ENCODE measurements at regions not wholly inside any gene's neighbourhood (a gene's known extent, or its start where the extent isn't known, plus 50 kb on each side); places are given as distances from the start of the nearest gene placed in this dataset.

DNA sequence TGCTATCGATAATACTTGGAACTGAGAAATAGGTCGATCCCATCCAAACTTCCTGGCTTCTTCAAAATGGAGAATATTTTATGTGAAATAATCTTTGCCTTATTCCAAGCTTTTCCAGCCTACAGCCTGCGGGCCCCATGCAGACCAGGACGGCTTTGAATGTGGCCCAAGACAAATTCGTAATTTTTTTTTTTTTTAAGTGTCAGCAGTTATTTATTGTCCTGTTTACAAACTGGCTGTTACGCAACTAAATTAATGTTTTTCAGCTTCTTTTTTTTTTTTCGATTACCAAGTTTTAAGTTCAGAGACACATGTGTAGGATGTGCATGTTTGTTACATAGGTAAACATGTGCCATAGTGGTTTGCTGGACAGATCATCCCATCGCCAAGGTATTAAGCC, 411.7 kb upstream of the EDIL3 start:
- no peak for TF ChIP-seq POLR2AphosphoS5 (IDR thresholded peaks at IDR 0.05; ENCODE audit: low read depth, low read length)
- TF ChIP-seq TAF1 (IDR thresholded peaks at IDR 0.05; ENCODE audit: low read depth, low read length), result no peak
- no peak for TF ChIP-seq POLR2A (IDR thresholded peaks at IDR 0.05; ENCODE audit: low read depth, low read length)
- TF ChIP-seq SPI1 (IDR thresholded peaks at IDR 0.05; ENCODE audit: low read depth, low read length), result no peak
- TF ChIP-seq PAX5 (IDR thresholded peaks at IDR 0.05; ENCODE audit: insufficient read depth, low read length, severe bottlenecking), result no peak
- TF ChIP-seq POU2F2 (IDR thresholded peaks at IDR 0.05; ENCODE audit: low read depth, low read length), result no peak
